A673 (cell line): ENCODE measurements at regions not wholly inside any gene's neighbourhood (a gene's known extent, or its start where the extent isn't known, plus 50 kb on each side); places are given as distances from the start of the nearest gene placed in this dataset.

Experiments
- BruUV-seq: library from RNA; stranded (reverse); fragments of 400-500 nt; replicated peaks from 2 replicates; lab custom pipeline; 2021; lab: Mats Ljungman, UMichigan
- CTCF ChIA-PET: fragments of 300-600 bp; sonication (Branson Sonifier 250); formaldehyde crosslinking; loops from one replicate; lab custom pipeline; 2022; ENCODE audit warnings: antibody characterized with exemption; lab: Charles Lee
- POLR2A ChIA-PET: fragments of 300-600 bp; sonication (Branson Sonifier 250); formaldehyde crosslinking; loops from one replicate; lab custom pipeline; 2022; ENCODE audit warnings: antibody characterized with exemption; ENCODE audit not compliant: low non-redundant PET; lab: Charles Lee
- DNase-seq: peaks from one replicate; pipeline ENCODE4 v3.0.0-alpha.2; 2015; ENCODE audit warnings: low spot score
- H3K27ac ChIP-seq: fragments of 200-600 bp; sonication (generic); 2 replicates; pipeline ENCODE4 v1.5.1; 2016; ENCODE audit warnings: mixed run types, low read depth, mild to moderate bottlenecking, mixed read lengths, antibody characterized with exemption, low read length; ENCODE audit not compliant: poor library complexity, severe bottlenecking
- H3K27me3 ChIP-seq: fragments of 200-600 bp; sonication (generic); replicated peaks from 2 replicates; pipeline ENCODE4 v1.6.1; 2017; ENCODE audit warnings: mixed run types, low read depth, mild to moderate bottlenecking, mixed read lengths, antibody characterized with exemption, low read length; ENCODE audit not compliant: insufficient read depth, poor library complexity
- H3K36me3 ChIP-seq: fragments of 200-600 bp; sonication (generic); 2 replicates; pipeline ENCODE4 v1.6.1; 2016; ENCODE audit warnings: mixed run types, mild to moderate bottlenecking, mixed read lengths, antibody characterized with exemption, low read length; ENCODE audit not compliant: insufficient read depth, poor library complexity, severe bottlenecking
- H3K4me1 ChIP-seq: fragments of 200-600 bp; sonication (generic); 2 replicates; pipeline ENCODE4 v1.6.1; 2017; ENCODE audit warnings: mixed run types, mild to moderate bottlenecking, mixed read lengths, antibody characterized with exemption, low read length; ENCODE audit not compliant: insufficient read depth, poor library complexity, severe bottlenecking
- H3K4me3 ChIP-seq: fragments of 200-600 bp; sonication (generic); 2 replicates; pipeline ENCODE4 v1.5.1; 2016; ENCODE audit warnings: low read depth, mixed run types, mild to moderate bottlenecking, mixed read lengths, low read length; ENCODE audit not compliant: poor library complexity, severe bottlenecking
- H3K9me3 ChIP-seq: fragments of 200-600 bp; sonication (generic); 2 replicates; pipeline ENCODE4 v1.6.1; 2016; ENCODE audit warnings: mixed run types, low read depth, mild to moderate bottlenecking, mixed read lengths, antibody characterized with exemption, low read length; ENCODE audit not compliant: poor library complexity, severe bottlenecking
- EZH2 ChIP-seq: fragments of 200-600 bp; sonication (generic); IDR thresholded peaks from 2 replicates; pipeline ENCODE4 v1.6.1; 2017; ENCODE audit warnings: borderline replicate concordance, low read depth, mild to moderate bottlenecking, mixed read lengths, antibody characterized with exemption, low read length; ENCODE audit not compliant: poor library complexity, severe bottlenecking
- intact Hi-C: fragments of 100-400 bp; cut with micrococcal nuclease; formaldehyde crosslinking; loops from one replicate; pipeline ENCODE4 v1.10.0; 2022; ENCODE audit not compliant: unreplicated experiment
- TF ChIP-seq, protein P1 (sequence below): fragments of 300-800, 200-600 bp; sonication (generic); conservative IDR thresholded peaks from 2 replicates; pipeline ENCODE4 v1.5.1; 2017; ENCODE audit warnings: low read depth, mild to moderate bottlenecking, antibody characterized with exemption, low read length, moderate library complexity, mixed read lengths

GRCh38 chr2:150357770-150358467 lies 129.5 kb downstream of the RND3 start:
- BruUV-seq, result no TSS peak
- Histone ChIP-seq H3K4me1 (no peaks in the 10 kb centered on the region), H3K27me3 (no peaks in the 10 kb centered on the region), H3K27ac (no peak overlapping the region), H3K4me3 (no peak overlapping the region), H3K9me3 (no peaks in the 10 kb centered on the region), H3K36me3 (no peaks in the 10 kb centered on the region)
- DNase-seq, result no peak
- ChIA-PET POLR2A (no interaction called here), CTCF (no interaction called here)
- intact Hi-C loops, result no loop called here
- TF ChIP-seq EZH2, result no peak
- TF ChIP-seq, protein P1, sequence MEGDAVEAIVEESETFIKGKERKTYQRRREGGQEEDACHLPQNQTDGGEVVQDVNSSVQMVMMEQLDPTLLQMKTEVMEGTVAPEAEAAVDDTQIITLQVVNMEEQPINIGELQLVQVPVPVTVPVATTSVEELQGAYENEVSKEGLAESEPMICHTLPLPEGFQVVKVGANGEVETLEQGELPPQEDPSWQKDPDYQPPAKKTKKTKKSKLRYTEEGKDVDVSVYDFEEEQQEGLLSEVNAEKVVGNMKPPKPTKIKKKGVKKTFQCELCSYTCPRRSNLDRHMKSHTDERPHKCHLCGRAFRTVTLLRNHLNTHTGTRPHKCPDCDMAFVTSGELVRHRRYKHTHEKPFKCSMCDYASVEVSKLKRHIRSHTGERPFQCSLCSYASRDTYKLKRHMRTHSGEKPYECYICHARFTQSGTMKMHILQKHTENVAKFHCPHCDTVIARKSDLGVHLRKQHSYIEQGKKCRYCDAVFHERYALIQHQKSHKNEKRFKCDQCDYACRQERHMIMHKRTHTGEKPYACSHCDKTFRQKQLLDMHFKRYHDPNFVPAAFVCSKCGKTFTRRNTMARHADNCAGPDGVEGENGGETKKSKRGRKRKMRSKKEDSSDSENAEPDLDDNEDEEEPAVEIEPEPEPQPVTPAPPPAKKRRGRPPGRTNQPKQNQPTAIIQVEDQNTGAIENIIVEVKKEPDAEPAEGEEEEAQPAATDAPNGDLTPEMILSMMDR, result no peak

DNA sequence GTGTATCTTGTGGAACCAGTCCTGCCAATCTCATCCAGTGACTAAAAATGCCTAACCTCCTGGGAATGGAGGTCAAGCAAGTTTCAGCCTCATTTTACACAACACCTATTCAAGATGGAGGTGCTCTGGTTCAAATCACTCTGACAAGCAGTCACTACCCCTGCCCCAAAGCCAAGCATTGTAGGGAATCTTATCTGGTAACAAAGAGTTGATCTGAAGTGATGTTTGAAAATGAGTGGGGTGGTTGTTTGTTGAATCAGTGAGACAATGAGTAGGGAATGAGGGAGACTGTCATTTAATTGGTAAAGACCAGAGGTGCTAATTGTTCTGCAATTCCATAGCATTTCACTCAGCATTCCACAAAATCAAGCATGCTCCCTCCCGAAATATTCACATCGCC lies 132.0 kb downstream of the RND3 start:
- TF ChIP-seq, protein P1, result no peak
- no peak for TF ChIP-seq EZH2
- no peaks in the 10 kb centered on the region for H3K36me3 ChIP-seq
- POLR2A ChIA-PET, result no interaction called here
- intact Hi-C loops, result no loop called here
- no peaks in the 10 kb centered on the region for H3K27me3 ChIP-seq
- no peaks in the 10 kb centered on the region for H3K4me1 ChIP-seq
- CTCF ChIA-PET, result no interaction called here
- H3K9me3 ChIP-seq, result no peaks in the 10 kb centered on the region
- no peak overlapping the region for H3K4me3 ChIP-seq
- BruUV-seq, result no TSS peak
- no peak for DNase-seq
- no peak overlapping the region for H3K27ac ChIP-seq

DNA sequence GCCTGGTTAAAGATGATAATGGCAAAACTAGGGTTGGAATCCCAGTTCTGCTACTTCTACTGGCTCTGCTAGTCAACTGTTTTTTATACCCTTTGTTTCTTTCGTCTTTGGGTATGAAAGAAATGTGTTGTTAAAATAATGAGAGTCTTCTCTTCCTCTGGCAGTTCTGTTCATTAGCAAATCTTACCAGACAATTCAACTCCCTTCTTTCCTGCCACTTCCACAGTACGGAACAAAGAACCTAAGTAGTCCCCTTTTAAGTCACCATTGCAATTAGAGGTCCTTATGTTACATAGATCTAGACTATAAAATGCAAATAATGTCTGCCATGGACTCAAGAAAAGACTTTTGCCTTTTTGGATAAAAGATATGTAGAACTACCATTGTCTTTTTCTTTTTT lies 134.1 kb downstream of the RND3 start:
- H3K4me1 ChIP-seq, result no peaks in the 10 kb centered on the region
- DNase-seq, result no peak
- no peaks in the 10 kb centered on the region for H3K36me3 ChIP-seq
- no peak overlapping the region for H3K4me3 ChIP-seq
- intact Hi-C loops, result no loop called here
- H3K27ac ChIP-seq, result no peak overlapping the region
- CTCF ChIA-PET, result no interaction called here
- TF ChIP-seq, protein P1, result no peak
- no peak for TF ChIP-seq EZH2
- POLR2A ChIA-PET, result no interaction called here
- H3K9me3 ChIP-seq, result no peaks in the 10 kb centered on the region
- H3K27me3 ChIP-seq, result no peaks in the 10 kb centered on the region
- no TSS peak for BruUV-seq
